ENCODE measurements at regions not wholly inside any gene's neighbourhood (a gene's known extent, or its start where the extent isn't known, plus 50 kb on each side); places are given as distances from the start of the nearest gene placed in this dataset.

DNA sequence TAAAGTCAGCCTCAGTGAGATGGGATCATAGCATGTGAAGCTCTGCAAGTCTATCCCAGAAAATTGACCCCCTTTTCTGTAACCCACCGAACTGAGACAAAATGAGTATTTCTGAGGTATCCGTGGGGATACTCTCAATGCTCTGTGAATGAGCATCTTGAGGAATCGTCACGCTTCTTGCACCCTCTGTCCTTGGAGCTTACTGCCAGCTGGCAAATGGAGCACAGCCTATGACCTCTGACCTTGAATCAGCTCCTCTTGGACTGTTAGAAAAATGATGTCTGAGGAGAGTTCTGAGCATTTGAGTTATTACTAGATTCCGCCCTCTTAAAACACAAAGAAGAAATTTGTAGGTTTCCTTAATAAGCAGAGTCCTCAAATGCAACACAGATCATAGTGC lies 342.1 kb downstream of the ZFHX3 start:
- ChIA-PET POLR2A (ENCODE audit: unreplicated experiment) (no interaction called here), CTCF (no interaction called here)
- Histone ChIP-seq H3K36me3 (ENCODE audit: low read depth, low read length) (no peaks in the 10 kb centered on the region), H3K9me3 (ENCODE audit: low read length) (0 out of 2 replicates have a peak, but pooled peaks cover 1% of the 10 kb centered on the region), H3K79me2 (ENCODE audit: low read length) (no peaks in the 10 kb centered on the region), H3K4me1 (ENCODE audit: insufficient read depth, low read length) (no peaks in the 10 kb centered on the region), H3K27me3 (ENCODE audit: low read length) (no peaks in the 10 kb centered on the region), H2AFZ (ENCODE audit: low read length) (no peak overlapping the region), H3F3A (ENCODE audit: low read length, unreplicated experiment) (no peaks in the 10 kb centered on the region), H4K20me1 (ENCODE audit: low read length) (no peaks in the 10 kb centered on the region), H3K9ac (ENCODE audit: low read length) (no peak overlapping the region), H3K4me2 (ENCODE audit: low read length) (no peak overlapping the region), H3K4me3 (ENCODE audit: low read length) (no peak overlapping the region), H3K9me2 (replicated peaks; ENCODE audit: low read length) (no peaks in the 10 kb centered on the region), H3K27ac (ENCODE audit: low read length) (no peak overlapping the region)
- no TSS peak for BruUV-seq (replicated peaks)
- intact Hi-C loops (cut with micrococcal nuclease), result no loop called here
- DNase-seq (no peak), ATAC-seq (no peak)
- TF ChIP-seq EZH2 (IDR thresholded peaks at IDR 0.05; ENCODE audit: low read length, unreplicated experiment), result no peak

DNA sequence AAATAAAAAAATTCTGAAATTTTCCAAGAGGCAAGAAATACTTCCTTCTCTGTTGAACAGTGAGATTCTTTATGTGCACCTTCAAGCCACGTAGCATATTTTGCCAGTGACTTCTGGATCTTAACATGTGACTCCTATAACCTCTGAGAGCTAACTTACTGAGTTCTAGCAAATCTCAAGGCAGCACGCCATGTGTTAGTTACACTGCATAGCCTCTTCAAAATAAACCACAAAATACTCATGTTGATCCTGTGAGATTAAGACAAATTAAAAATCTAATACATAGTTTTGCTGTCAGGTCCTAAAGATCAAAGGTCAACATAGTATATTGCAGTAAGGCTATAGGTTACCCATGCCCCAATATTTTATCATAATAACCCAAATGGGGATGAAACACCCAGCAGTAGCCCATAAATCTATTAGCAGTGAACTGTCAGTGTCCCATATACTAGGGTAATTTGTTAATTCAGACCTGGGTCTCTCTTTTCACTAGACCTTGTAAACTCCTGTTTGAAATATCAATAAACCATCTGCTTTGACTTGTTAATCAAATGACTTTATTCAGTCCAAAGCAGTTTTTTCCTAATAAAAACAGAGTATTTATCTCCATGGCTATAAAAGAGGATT lies 343.1 kb downstream of the ZFHX3 start:
- POLR2A ChIA-PET (ENCODE audit: unreplicated experiment), result no interaction called here
- Histone ChIP-seq H3F3A (ENCODE audit: low read length, unreplicated experiment) (no peaks in the 10 kb centered on the region), H3K79me2 (ENCODE audit: low read length) (no peaks in the 10 kb centered on the region), H3K9ac (ENCODE audit: low read length) (no peak overlapping the region), H2AFZ (ENCODE audit: low read length) (no peak overlapping the region), H3K27me3 (ENCODE audit: low read length) (no peaks in the 10 kb centered on the region), H3K4me1 (ENCODE audit: insufficient read depth, low read length) (no peaks in the 10 kb centered on the region), H3K9me3 (ENCODE audit: low read length) (no peaks in the 10 kb centered on the region), H3K4me2 (ENCODE audit: low read length) (no peak overlapping the region), H3K9me2 (replicated peaks; ENCODE audit: low read length) (no peaks in the 10 kb centered on the region), H3K36me3 (ENCODE audit: low read depth, low read length) (no peaks in the 10 kb centered on the region), H4K20me1 (ENCODE audit: low read length) (no peaks in the 10 kb centered on the region), H3K4me3 (ENCODE audit: low read length) (no peak overlapping the region), H3K27ac (ENCODE audit: low read length) (no peak overlapping the region)
- TF ChIP-seq EZH2phosphoT487 (IDR thresholded peaks at IDR 0.05; ENCODE audit: borderline replicate concordance, low read length), result no peak
- no peak for TF ChIP-seq EZH2 (IDR thresholded peaks at IDR 0.05; ENCODE audit: low read length, unreplicated experiment)
- TF ChIP-seq, protein P1, sequence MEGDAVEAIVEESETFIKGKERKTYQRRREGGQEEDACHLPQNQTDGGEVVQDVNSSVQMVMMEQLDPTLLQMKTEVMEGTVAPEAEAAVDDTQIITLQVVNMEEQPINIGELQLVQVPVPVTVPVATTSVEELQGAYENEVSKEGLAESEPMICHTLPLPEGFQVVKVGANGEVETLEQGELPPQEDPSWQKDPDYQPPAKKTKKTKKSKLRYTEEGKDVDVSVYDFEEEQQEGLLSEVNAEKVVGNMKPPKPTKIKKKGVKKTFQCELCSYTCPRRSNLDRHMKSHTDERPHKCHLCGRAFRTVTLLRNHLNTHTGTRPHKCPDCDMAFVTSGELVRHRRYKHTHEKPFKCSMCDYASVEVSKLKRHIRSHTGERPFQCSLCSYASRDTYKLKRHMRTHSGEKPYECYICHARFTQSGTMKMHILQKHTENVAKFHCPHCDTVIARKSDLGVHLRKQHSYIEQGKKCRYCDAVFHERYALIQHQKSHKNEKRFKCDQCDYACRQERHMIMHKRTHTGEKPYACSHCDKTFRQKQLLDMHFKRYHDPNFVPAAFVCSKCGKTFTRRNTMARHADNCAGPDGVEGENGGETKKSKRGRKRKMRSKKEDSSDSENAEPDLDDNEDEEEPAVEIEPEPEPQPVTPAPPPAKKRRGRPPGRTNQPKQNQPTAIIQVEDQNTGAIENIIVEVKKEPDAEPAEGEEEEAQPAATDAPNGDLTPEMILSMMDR (conservative IDR thresholded peaks at IDR 0.05; ENCODE audit: low read depth, low read length), result no peak
- CTCF ChIA-PET, result no interaction called here
- ATAC-seq (no peak), DNase-seq (no peak)
- intact Hi-C loops (cut with micrococcal nuclease), result no loop called here
- BruUV-seq (replicated peaks), result no TSS peak

DNA sequence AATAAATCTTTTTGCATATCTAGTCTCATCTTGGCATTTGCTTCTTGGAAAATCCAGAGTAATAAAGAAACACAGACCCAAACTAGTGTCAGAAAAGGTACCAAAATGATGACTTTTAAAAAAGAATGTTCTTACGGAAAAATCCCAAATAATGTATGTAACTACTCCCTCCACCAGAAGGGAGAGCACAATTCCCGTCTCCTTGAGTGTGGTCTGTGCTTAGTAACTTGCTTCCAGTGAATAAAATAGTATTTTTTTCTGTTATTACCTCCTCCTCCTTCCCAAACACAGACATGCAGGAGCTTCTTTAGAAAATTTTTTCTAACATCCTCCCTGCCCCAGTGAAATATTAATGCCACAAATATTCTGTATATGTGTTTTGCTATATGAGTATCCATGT lies 358.1 kb downstream of the ZFHX3 start:
- Histone ChIP-seq H3K9ac (ENCODE audit: low read length) (no peak overlapping the region), H3K4me2 (ENCODE audit: low read length) (no peak overlapping the region), H3K4me1 (ENCODE audit: insufficient read depth, low read length) (no peaks in the 10 kb centered on the region), H3K9me3 (ENCODE audit: low read length) (no peaks in the 10 kb centered on the region), H4K20me1 (ENCODE audit: low read length) (no peaks in the 10 kb centered on the region), H3K9me2 (replicated peaks; ENCODE audit: low read length) (no peaks in the 10 kb centered on the region), H3K79me2 (ENCODE audit: low read length) (no peaks in the 10 kb centered on the region), H3K36me3 (ENCODE audit: low read depth, low read length) (no peaks in the 10 kb centered on the region), H3K4me3 (ENCODE audit: low read length) (no peak overlapping the region), H3F3A (ENCODE audit: low read length, unreplicated experiment) (no peaks in the 10 kb centered on the region), H3K27me3 (ENCODE audit: low read length) (no peaks in the 10 kb centered on the region), H3K27ac (ENCODE audit: low read length) (no peak overlapping the region), H2AFZ (ENCODE audit: low read length) (no peak overlapping the region)
- ATAC-seq, result no peak
- intact Hi-C loops (cut with micrococcal nuclease), result no loop called here
- BruUV-seq (replicated peaks), result no TSS peak
- POLR2A ChIA-PET (ENCODE audit: unreplicated experiment), result no interaction called here
- no peak for TF ChIP-seq EZH2 (IDR thresholded peaks at IDR 0.05; ENCODE audit: low read length, unreplicated experiment)
- TF ChIP-seq, protein P1 (conservative IDR thresholded peaks at IDR 0.05; ENCODE audit: low read depth, low read length), result no peak
- TF ChIP-seq EZH2phosphoT487 (IDR thresholded peaks at IDR 0.05; ENCODE audit: borderline replicate concordance, low read length), result no peak
- CTCF ChIA-PET, result no interaction called here
- DNase-seq, result no peak
